H1 (cell line): ENCODE measurements at regions not wholly inside any gene's neighbourhood (a gene's known extent, or its start where the extent isn't known, plus 50 kb on each side); places are given as distances from the start of the nearest gene placed in this dataset.

ENCODE experiments used
- CTCF ChIA-PET: fragments of 300-600 bp; sonication (Branson Sonifier 250); formaldehyde crosslinking; loops from one replicate; lab custom pipeline; 2021; ENCODE audit not compliant: partially characterized antibody; lab: Charles Lee
- POLR2A ChIA-PET: fragments of 300-600 bp; sonication (Branson Sonifier 250); formaldehyde crosslinking; loops from one replicate; lab custom pipeline; 2021; ENCODE audit warnings: inconsistent platforms; ENCODE audit not compliant: partially characterized antibody; lab: Charles Lee
- DNase-seq, 2 experiments: peaks; one replicate each; pipeline versions ENCODE4 v3.0.0 to v3.0.0-alpha.2; 2010 to 2022; ENCODE audit warnings: low spot score in 2 of 2, low read depth in 1 of 2, mixed read lengths in 1 of 2
- FAIRE-seq: peaks from 2 replicates; lab custom pipeline; 2011; peaks lifted over from hg19 to GRCh38; lab: Jason Lieb, UNC
- H2AFZ ChIP-seq: 2 replicates; pipeline ENCODE4 v1.8.1; 2012; ENCODE audit warnings: low read length, inconsistent platforms
- H2AK5ac ChIP-seq: 2 replicates; pipeline ENCODE4 v1.6.1; 2013; ENCODE audit warnings: low read depth, low read length
- H2BK120ac ChIP-seq: replicated peaks from 2 replicates; pipeline ENCODE3; 2013; ENCODE audit warnings: low read depth, low read length, inconsistent platforms
- H2BK12ac ChIP-seq: 2 replicates; pipeline ENCODE4 v1.6.1; 2013; ENCODE audit warnings: low read depth, low read length
- H2BK15ac ChIP-seq: 2 replicates; pipeline ENCODE4 v1.6.1; 2013; ENCODE audit warnings: low read length
- H2BK20ac ChIP-seq: 2 replicates; pipeline ENCODE4 v1.6.1; 2013; ENCODE audit warnings: low read length
- H2BK5ac ChIP-seq: 2 replicates; pipeline ENCODE4 v1.6.1; 2013; ENCODE audit warnings: low read depth, low read length
- H3K14ac ChIP-seq: 2 replicates; pipeline ENCODE4 v1.6.1; 2013; ENCODE audit warnings: inconsistent platforms; ENCODE audit not compliant: insufficient read length
- H3K18ac ChIP-seq: 2 replicates; pipeline ENCODE4 v1.6.1; 2013; ENCODE audit warnings: low read length; ENCODE audit errors: extremely low read depth
- H3K23ac ChIP-seq: 2 replicates; pipeline ENCODE4 v1.6.1; 2013; ENCODE audit warnings: inconsistent platforms; ENCODE audit not compliant: insufficient read length
- H3K23me2 ChIP-seq: 2 replicates; pipeline ENCODE4 v1.6.1; 2013; ENCODE audit warnings: low read depth, low read length
- H3K27ac ChIP-seq: 2 replicates; pipeline ENCODE4 v1.6.1; 2011; ENCODE audit warnings: low read depth, low read length, inconsistent platforms
- H3K27me3 ChIP-seq, 4 experiments: replicated peaks in 1 of 4; 1 replicate in 1 of 4; 2 replicates in 3 of 4; pipeline versions ENCODE4 v1.6.1 to v1.8.1; 2011 to 2013; ENCODE audit warnings: low read length in 3 of 4, mild to moderate bottlenecking in 3 of 4, inconsistent platforms in 2 of 4, mixed read lengths in 2 of 4, moderate library complexity in 1 of 4; ENCODE audit not compliant: control insufficient read depth in 3 of 4, insufficient read depth in 3 of 4; ENCODE audit errors: extremely low read depth in 1 of 4
- H3K36me3 ChIP-seq, 4 experiments: 2 replicates each; pipeline versions ENCODE4 v1.6.1 to v1.8.1; 2011 to 2013; ENCODE audit warnings: mild to moderate bottlenecking in 4 of 4, low read length in 3 of 4, moderate library complexity in 2 of 4, control low read depth in 1 of 4, inconsistent platforms in 1 of 4; ENCODE audit not compliant: insufficient read depth in 4 of 4, control insufficient read depth in 2 of 4
- H3K4ac ChIP-seq: replicated peaks from 2 replicates; pipeline ENCODE3; 2013; ENCODE audit warnings: low read length, low read depth, mixed read lengths, inconsistent platforms; ENCODE audit not compliant: insufficient read length
- H3K4me1 ChIP-seq, 4 experiments: replicated peaks in 1 of 4; 1 replicate in 1 of 4; 2 replicates in 3 of 4; pipeline versions ENCODE4 v1.6.1 to v1.8.1; 2011 to 2013; ENCODE audit warnings: low read length in 3 of 4, inconsistent platforms in 2 of 4, mixed read lengths in 1 of 4; ENCODE audit not compliant: insufficient read depth in 4 of 4, control insufficient read depth in 3 of 4
- H3K4me2 ChIP-seq, 2 experiments: 2 replicates each; pipeline versions ENCODE4 v1.6.1 to v1.8.1; 2011 to 2013; ENCODE audit warnings: low read depth in 2 of 2, low read length in 2 of 2, control low read depth in 1 of 2, inconsistent platforms in 1 of 2, mild to moderate bottlenecking in 1 of 2; ENCODE audit not compliant: insufficient read depth in 1 of 2
- H3K4me3 ChIP-seq, 4 experiments: fragments of 200-600, 300-600 bp in 1 of 4; sonication (generic), shearing (Covaris generic), sonication (Bioruptor Twin) in 1 of 4; 2 replicates each; pipeline versions ENCODE4 v1.5.1 to v1.8.1; 2011 to 2016; ENCODE audit warnings: low read length in 4 of 4, low read depth in 3 of 4, control low read depth in 2 of 4, inconsistent platforms in 2 of 4, mild to moderate bottlenecking in 2 of 4, mixed read lengths in 1 of 4, moderate library complexity in 1 of 4; ENCODE audit not compliant: insufficient read depth in 2 of 4; ENCODE audit errors: extremely low read depth in 1 of 4
- H3K56ac ChIP-seq: replicated peaks from 2 replicates; pipeline ENCODE3; 2013; ENCODE audit warnings: low read depth, mild to moderate bottlenecking, mixed read lengths, low read length, inconsistent platforms; ENCODE audit not compliant: insufficient read length
- H3K79me1 ChIP-seq: 2 replicates; pipeline ENCODE4 v1.6.1; 2013; ENCODE audit warnings: low read depth, low read length, control low read depth
- H3K79me2 ChIP-seq, 2 experiments: 2 replicates each; pipeline versions ENCODE4 v1.6.1 to v1.8.1; 2012 to 2013; ENCODE audit warnings: low read length in 2 of 2, mild to moderate bottlenecking in 2 of 2, inconsistent platforms in 1 of 2; ENCODE audit not compliant: insufficient read depth in 2 of 2, control insufficient read depth in 1 of 2
- H3K9ac ChIP-seq, 4 experiments: replicated peaks in 1 of 4; 1 replicate in 1 of 4; 2 replicates in 3 of 4; pipeline versions ENCODE4 v1.6.1 to v1.8.1; 2011 to 2013; ENCODE audit warnings: low read depth in 3 of 4, low read length in 3 of 4, control low read depth in 2 of 4, mild to moderate bottlenecking in 2 of 4, moderate library complexity in 2 of 4, inconsistent platforms in 1 of 4; ENCODE audit errors: extremely low read depth in 1 of 4
- H3K9me3 ChIP-seq, 2 experiments: 2 replicates each; pipeline versions ENCODE4 v1.6.1 to v1.8.1; 2012 to 2013; ENCODE audit warnings: mild to moderate bottlenecking in 2 of 2, moderate library complexity in 2 of 2, control low read depth in 1 of 2, inconsistent platforms in 1 of 2, low read depth in 1 of 2, low read length in 1 of 2, mixed read lengths in 1 of 2; ENCODE audit not compliant: insufficient read depth in 2 of 2
- H4K20me1 ChIP-seq, 2 experiments: replicated peaks in 1 of 2; 2 replicates each; pipeline versions ENCODE3 to v1.8.1; 2011 to 2013; ENCODE audit warnings: inconsistent platforms in 2 of 2, low read length in 2 of 2, mild to moderate bottlenecking in 1 of 2; ENCODE audit not compliant: insufficient read depth in 2 of 2, control insufficient read depth in 1 of 2
- H4K5ac ChIP-seq: 2 replicates; pipeline ENCODE4 v1.6.1; 2013; ENCODE audit warnings: low read length, low read depth, mixed read lengths, inconsistent platforms; ENCODE audit not compliant: insufficient read length
- H4K8ac ChIP-seq: 2 replicates; pipeline ENCODE4 v1.8.0; 2013; ENCODE audit warnings: mild to moderate bottlenecking, moderate library complexity, low read length, inconsistent platforms; ENCODE audit not compliant: insufficient read depth; ENCODE audit errors: extremely low read depth
- H4K91ac ChIP-seq: replicated peaks from 2 replicates; pipeline ENCODE3; 2013; ENCODE audit warnings: low read length, mixed read lengths, inconsistent platforms; ENCODE audit not compliant: insufficient read length
- ATF2 ChIP-seq: IDR thresholded peaks from 2 replicates; pipeline ENCODE4 v1.6.1; 2012; ENCODE audit warnings: low read length, inconsistent platforms
- BACH1 ChIP-seq: IDR thresholded peaks from 2 replicates; pipeline ENCODE4 v1.6.1; 2012; ENCODE audit warnings: low read length, improper control_type of control experiment
- CTBP2 ChIP-seq: IDR thresholded peaks from 2 replicates; pipeline ENCODE4 v1.7.0; 2011; ENCODE audit warnings: borderline replicate concordance, mild to moderate bottlenecking, moderate library complexity, mixed read lengths, low read length; ENCODE audit not compliant: insufficient read depth, insufficient read length
- GABPA ChIP-seq: IDR thresholded peaks from 2 replicates; pipeline ENCODE4 v1.6.1; 2011; ENCODE audit warnings: mild to moderate bottlenecking, low read length, moderate library complexity, borderline replicate concordance; ENCODE audit not compliant: insufficient read depth
- MAX ChIP-seq: IDR thresholded peaks from 2 replicates; pipeline ENCODE4 v1.6.1; 2012; ENCODE audit warnings: inconsistent platforms
- NANOG ChIP-seq: IDR thresholded peaks from 2 replicates; pipeline ENCODE4 v1.6.1; 2011; ENCODE audit warnings: low read length, low read depth, mild to moderate bottlenecking, inconsistent platforms; ENCODE audit not compliant: insufficient read depth, poor library complexity, severe bottlenecking
- RAD21 ChIP-seq, 2 experiments: IDR thresholded peaks in 1 of 2; conservative IDR thresholded peaks in 1 of 2; 2 replicates each; pipeline ENCODE4 v1.6.1; 2011; ENCODE audit warnings: low read depth in 2 of 2, low read length in 2 of 2, improper control_type of control experiment in 1 of 2, inconsistent platforms in 1 of 2, mild to moderate bottlenecking in 1 of 2, moderate library complexity in 1 of 2
- SIN3A ChIP-seq, 2 experiments: IDR thresholded peaks in 1 of 2; conservative IDR thresholded peaks in 1 of 2; 2 replicates each; pipeline ENCODE4 v1.6.1; 2011 to 2012; ENCODE audit warnings: low read length in 2 of 2, improper control_type of control experiment in 1 of 2, low read depth in 1 of 2, mild to moderate bottlenecking in 1 of 2
- SP2 ChIP-seq: IDR thresholded peaks from 2 replicates; pipeline ENCODE4 v1.6.1; 2012; ENCODE audit warnings: mild to moderate bottlenecking, low read length, inconsistent platforms
- WGBS, 2 experiments: shearing (Covaris generic) in 1 of 2; methylation state at CpG; one replicate each; pipeline versions ENCODE4 v1.1.6 to v1.1.7; 2013 to 2015; ENCODE audit warnings: low lambda C conversion rate in 2 of 2, mixed read lengths in 2 of 2, inconsistent platforms in 1 of 2, low coverage in 1 of 2, missing lambda C conversion rate in 1 of 2; ENCODE audit not compliant: insufficient replicate concordance in 2 of 2, insufficient coverage in 1 of 2, insufficient read length in 1 of 2; ENCODE audit errors: extremely low coverage in 1 of 2, missing lambda C conversion rate in 1 of 2; 5-methylcytosine and 5-hydroxymethylcytosine counted together

- Histone ChIP-seq H3K23ac (no peak overlapping the region), H3K14ac (no peak overlapping the region), H3K79me2 (no peaks in the 10 kb centered on the region), H4K91ac (no peak overlapping the region), H3K9me3 (no peaks in the 10 kb centered on the region), H2BK20ac (no peak overlapping the region), H2AFZ (no peak overlapping the region), H3K9ac (no peak overlapping the region), H4K8ac (no peak overlapping the region), H4K5ac (no peak overlapping the region), H3K79me1 (no peaks in the 10 kb centered on the region), H2BK15ac (no peak overlapping the region), H4K20me1 (no peaks in the 10 kb centered on the region), H2BK5ac (no peak overlapping the region), H3K27ac (no peak overlapping the region), H3K27me3 (no peaks in the 10 kb centered on the region), H2BK12ac (no peak overlapping the region), H3K56ac (no peak overlapping the region), H3K4me2 (no peak overlapping the region), H3K23me2 (no peaks in the 10 kb centered on the region), H2AK5ac (no peak overlapping the region), H3K4me3 (no peak overlapping the region), H3K4me1 (no peaks in the 10 kb centered on the region), H3K18ac (no peak overlapping the region), H3K36me3 (no peaks in the 10 kb centered on the region), H3K4ac (no peak overlapping the region), H2BK120ac (no peak overlapping the region)
- 82% methylated on average over 3 of the region's 3 CpGs; no CpG with 5 or more reads in 1 of the 2 experiments for WGBS, 2 experiments
- FAIRE-seq (no peak), DNase-seq (no peak)
- ChIA-PET POLR2A (no interaction called here), CTCF (no interaction called here)
- no peak for TF ChIP-seq RAD21 (IDR thresholded peaks at IDR 0.05 in 1 of 2, conservative IDR thresholded peaks at IDR 0.05 in 1 of 2; ENCODE audit: low read depth in 2 of 2, low read length in 2 of 2)
- TF ChIP-seq CTBP2, result no peak
- no peak for TF ChIP-seq SP2
- TF ChIP-seq SIN3A (conservative IDR thresholded peaks at IDR 0.05 in 1 of 2, IDR thresholded peaks at IDR 0.05 in 1 of 2; ENCODE audit: low read depth in 1 of 2, low read length in 2 of 2), result no peak
- no peak for TF ChIP-seq MAX
- no peak for TF ChIP-seq BACH1
- no peak for TF ChIP-seq ATF2
- TF ChIP-seq NANOG, result no peak
- no peak for TF ChIP-seq GABPA
Observed at GRCh38 chr7:81887098-81888090, 117.5 kb upstream of the HGF start.
